ENCODE measurements at regions not wholly inside any gene's neighbourhood (a gene's known extent, or its start where the extent isn't known, plus 50 kb on each side); places are given as distances from the start of the nearest gene placed in this dataset.

GRCh38 chr7:98679741-98680140 is 62.7 kb downstream of the NPTX2 start:
- DNase-seq (ENCODE audit: low read depth), result no peak

GRCh38 chr7:98681511-98681910 is 64.4 kb downstream of the NPTX2 start:
- DNase-seq (ENCODE audit: low read depth), result no peak

- no peak for DNase-seq (ENCODE audit: low read depth)
Measured at GRCh38 chr7:98681951-98682350, 64.9 kb downstream of the NPTX2 start.

- no peak for DNase-seq (ENCODE audit: low read depth)
Measured at GRCh38 chr7:98683514-98683913, 66.4 kb downstream of the NPTX2 start.

- DNase-seq (ENCODE audit: low read depth), result no peak
Measured at GRCh38 chr7:98685541-98685940, 68.5 kb downstream of the NPTX2 start.

- no peak for DNase-seq (ENCODE audit: low read depth)
Measured at GRCh38 chr7:98686466-98687080, 69.5 kb downstream of the NPTX2 start.

- DNase-seq (ENCODE audit: low read depth), result peak; percentile 32
Measured at GRCh38 chr7:98687111-98687751, 70.1 kb downstream of the NPTX2 start.

GRCh38 chr7:98691619-98692018 is 74.5 kb downstream of the NPTX2 start:
- DNase-seq (ENCODE audit: low read depth), result no peak

- no peak for DNase-seq (ENCODE audit: low read depth)
Measured at GRCh38 chr7:98697083-98697482, 80.0 kb downstream of the NPTX2 start.

GRCh38 chr7:98697485-98698240 is 80.6 kb downstream of the NPTX2 start:
- DNase-seq (ENCODE audit: low read depth), result no peak

- DNase-seq (ENCODE audit: low read depth), result no peak
Measured at GRCh38 chr7:98698976-98699375, 81.9 kb downstream of the NPTX2 start.

- DNase-seq (ENCODE audit: low read depth), result no peak
Measured at GRCh38 chr7:98700533-98700932, 83.4 kb downstream of the NPTX2 start.

GRCh38 chr7:98701372-98701771 is 84.3 kb downstream of the NPTX2 start:
- no peak for DNase-seq (ENCODE audit: low read depth)

- no peak for DNase-seq (ENCODE audit: low read depth)
Measured at GRCh38 chr7:98702021-98702420, 84.9 kb downstream of the NPTX2 start.

- no peak for DNase-seq (ENCODE audit: low read depth)
Measured at GRCh38 chr7:98703916-98704315, 86.8 kb downstream of the NPTX2 start.

- DNase-seq (ENCODE audit: low read depth), result no peak
Measured at GRCh38 chr7:98705626-98706025, 88.5 kb downstream of the NPTX2 start.

GRCh38 chr7:98707076-98707475 is 90.0 kb downstream of the NPTX2 start:
- no peak for DNase-seq (ENCODE audit: low read depth)

GRCh38 chr7:98711945-98712344 is 94.9 kb downstream of the NPTX2 start:
- no peak for DNase-seq (ENCODE audit: low read depth)

- no peak for DNase-seq (ENCODE audit: low read depth)
Measured at GRCh38 chr7:98713165-98713810, 96.2 kb downstream of the NPTX2 start.

GRCh38 chr7:98719396-98719795 is 102.3 kb downstream of the NPTX2 start:
- DNase-seq (ENCODE audit: low read depth), result peak; percentile 20

- no peak for DNase-seq (ENCODE audit: low read depth)
Measured at GRCh38 chr7:98722402-98722801, 105.3 kb downstream of the NPTX2 start.

GRCh38 chr7:98724591-98724990 is 107.5 kb downstream of the NPTX2 start:
- no peak for DNase-seq (ENCODE audit: low read depth)
